G401.6 (cell line): ENCODE measurements at regions not wholly inside any gene's neighbourhood (a gene's known extent, or its start where the extent isn't known, plus 50 kb on each side); places are given as distances from the start of the nearest gene placed in this dataset.
"Not testable (repeated sequence)": the region's sequence is repeated elsewhere in the genome, so short reads cannot be mapped to it uniquely, and the experiment has no call there.

Source experiments
- FAIRE-seq: peaks from 2 replicates; lab custom pipeline; 2012; peaks lifted over from hg19 to GRCh38; lab: Jason Lieb, UNC

DNA sequence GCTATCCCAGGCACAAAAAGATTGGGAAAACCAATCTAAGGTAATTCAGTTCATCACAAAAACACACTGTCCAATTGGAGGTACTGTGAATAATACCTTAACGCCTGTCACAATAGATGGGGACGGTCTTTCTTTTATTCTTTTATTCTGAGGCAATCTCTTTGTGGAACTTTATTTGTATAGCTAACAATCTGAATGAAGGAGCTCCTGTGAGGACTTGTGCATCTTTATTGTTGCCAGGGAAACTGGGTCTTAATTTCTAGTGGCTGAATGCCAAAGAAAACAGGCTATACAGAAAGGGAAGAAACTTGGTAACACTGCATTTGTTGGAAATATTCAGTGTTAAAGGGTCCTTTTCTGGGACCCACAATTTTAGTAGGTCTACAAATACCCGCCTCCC lies 546.9 kb upstream of the C9orf72 start:
- FAIRE-seq, result no peak

- no peak for FAIRE-seq
Measured at GRCh38 chr9:28120626-28121025, 547.3 kb upstream of the C9orf72 start.

GRCh38 chr9:28121366-28121765 lies 548.1 kb upstream of the C9orf72 start:
- FAIRE-seq, result no peak

DNA sequence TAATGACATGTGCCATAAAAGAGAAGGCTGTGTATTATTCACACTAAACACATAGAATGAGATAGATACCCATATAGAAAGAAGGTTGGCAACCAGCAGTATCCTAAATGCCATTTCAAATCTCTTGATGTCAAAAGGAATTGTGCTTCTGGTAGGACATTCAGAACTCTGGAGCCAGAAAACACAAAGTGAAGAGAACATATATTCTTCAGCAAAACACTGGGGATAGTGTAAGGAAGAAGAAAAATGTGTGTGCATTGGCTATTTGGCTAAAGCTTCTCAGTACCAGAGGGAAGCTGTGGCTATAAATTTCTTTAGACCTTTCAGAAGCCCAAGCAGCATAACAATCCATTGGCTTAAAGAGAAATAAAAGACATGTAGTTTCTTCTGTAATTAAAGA lies 551.6 kb upstream of the C9orf72 start:
- FAIRE-seq, result no peak

DNA sequence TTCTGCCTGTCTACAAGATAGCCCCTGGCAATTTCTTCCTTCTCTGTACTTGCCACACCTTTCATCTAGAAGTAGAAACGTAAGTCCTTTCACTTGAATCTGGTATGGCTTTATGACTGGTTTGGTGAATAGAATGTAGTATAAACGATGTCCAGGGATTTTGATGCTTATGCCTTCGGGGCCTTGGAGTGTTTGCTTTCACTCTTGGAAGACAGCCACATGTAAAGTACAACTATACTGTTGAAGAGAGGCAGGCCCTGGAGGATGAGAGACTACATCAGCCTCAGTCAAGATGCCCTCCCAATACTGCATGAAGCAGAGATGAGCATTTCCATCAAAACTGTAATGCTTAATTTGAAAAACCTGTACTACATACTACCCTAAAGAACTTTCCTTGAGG lies 553.8 kb upstream of the C9orf72 start:
- no peak for FAIRE-seq

GRCh38 chr9:28134446-28134976 lies 561.2 kb upstream of the C9orf72 start:
- FAIRE-seq, result no peak

DNA sequence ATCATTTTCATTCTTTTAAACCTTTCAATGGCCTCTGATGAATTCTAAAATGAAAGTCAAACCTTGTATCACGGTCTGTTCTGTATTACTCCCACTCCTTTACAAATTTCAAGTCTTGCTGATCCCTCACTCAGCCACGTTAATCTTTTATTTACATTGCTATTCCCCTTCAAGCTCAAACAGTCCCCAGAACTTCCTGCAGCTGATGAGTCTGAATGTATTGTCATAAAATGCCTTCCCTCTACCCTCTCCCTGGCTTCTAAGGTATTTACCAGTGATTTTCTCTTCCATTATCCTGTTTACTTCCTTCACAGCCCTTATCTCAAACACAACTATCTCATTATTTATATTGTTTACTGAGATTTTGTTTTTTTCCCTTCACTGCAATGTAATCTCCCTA lies 562.3 kb upstream of the C9orf72 start:
- FAIRE-seq, result no peak

- no peak for FAIRE-seq
Measured at GRCh38 chr9:28136113-28136512, 562.8 kb upstream of the C9orf72 start.

- not testable (repeated sequence) for FAIRE-seq
Measured at GRCh38 chr9:28147430-28147829, 574.1 kb upstream of the C9orf72 start.

GRCh38 chr9:28147923-28148597 lies 574.8 kb upstream of the C9orf72 start:
- not testable (repeated sequence) for FAIRE-seq

GRCh38 chr9:28149361-28150050 lies 576.2 kb upstream of the C9orf72 start:
- not testable (repeated sequence) for FAIRE-seq

GRCh38 chr9:28155067-28155466 lies 581.8 kb upstream of the C9orf72 start:
- FAIRE-seq, result no peak

DNA sequence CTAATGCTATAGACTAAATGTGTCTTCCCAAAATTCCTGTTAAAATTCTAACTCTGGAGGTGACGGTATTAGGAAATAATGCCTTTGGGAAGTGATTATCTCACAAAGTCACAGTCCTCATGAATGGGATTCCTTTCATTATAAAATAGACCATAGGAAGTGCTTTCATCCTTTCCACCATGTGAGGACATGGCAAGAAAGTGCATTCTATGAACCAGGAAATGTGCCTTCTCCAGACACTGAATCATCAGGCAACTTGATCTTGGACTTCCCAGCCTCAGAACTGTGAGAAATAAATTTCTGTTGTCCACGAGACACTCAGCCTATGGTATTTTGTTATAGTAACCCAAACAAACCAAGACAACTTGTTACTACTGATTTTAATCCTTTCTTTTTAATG lies 582.4 kb upstream of the C9orf72 start:
- FAIRE-seq, result no peak

- FAIRE-seq, result no peak
Measured at GRCh38 chr9:28158451-28158850, 585.2 kb upstream of the C9orf72 start.

DNA sequence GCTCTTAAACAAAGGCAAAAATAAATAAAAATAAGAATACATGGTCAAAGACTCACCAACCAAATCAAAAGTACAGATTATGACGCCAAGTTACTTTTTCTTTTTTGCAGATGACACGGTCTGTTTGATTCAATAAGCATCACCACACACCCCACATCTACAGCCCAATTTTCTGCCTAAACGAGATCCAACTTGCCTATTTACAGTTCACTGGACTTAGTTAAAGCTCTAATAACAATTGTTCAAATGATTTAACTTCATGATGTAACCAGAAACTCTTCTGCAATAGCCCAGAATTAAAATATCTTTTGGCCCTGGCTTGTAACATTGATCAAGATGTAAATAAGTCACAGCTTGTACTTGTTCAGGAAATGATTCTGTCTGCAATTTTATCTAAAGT lies 590.3 kb upstream of the C9orf72 start:
- FAIRE-seq, result no peak

GRCh38 chr9:28166179-28166578 lies 592.9 kb upstream of the C9orf72 start:
- FAIRE-seq, result no peak

DNA sequence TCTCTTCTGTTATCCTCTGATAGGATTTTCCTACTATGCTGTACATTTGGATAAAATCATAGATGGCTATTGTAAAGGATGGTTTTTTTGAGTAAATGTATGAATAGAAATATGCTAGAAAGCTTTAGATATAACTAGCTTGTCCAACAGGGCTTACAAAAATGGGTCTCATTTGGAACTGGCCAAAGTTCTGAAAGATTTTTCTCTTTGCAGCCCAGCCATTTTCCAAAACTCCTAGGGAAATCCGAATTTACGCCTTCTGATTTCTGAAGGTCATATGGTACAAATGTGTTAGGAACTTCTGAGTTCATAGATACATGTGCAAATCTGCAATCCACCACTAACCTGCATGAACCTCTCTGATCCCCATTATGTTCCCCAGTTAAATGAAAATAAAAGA lies 603.9 kb upstream of the C9orf72 start:
- FAIRE-seq, result no peak

DNA sequence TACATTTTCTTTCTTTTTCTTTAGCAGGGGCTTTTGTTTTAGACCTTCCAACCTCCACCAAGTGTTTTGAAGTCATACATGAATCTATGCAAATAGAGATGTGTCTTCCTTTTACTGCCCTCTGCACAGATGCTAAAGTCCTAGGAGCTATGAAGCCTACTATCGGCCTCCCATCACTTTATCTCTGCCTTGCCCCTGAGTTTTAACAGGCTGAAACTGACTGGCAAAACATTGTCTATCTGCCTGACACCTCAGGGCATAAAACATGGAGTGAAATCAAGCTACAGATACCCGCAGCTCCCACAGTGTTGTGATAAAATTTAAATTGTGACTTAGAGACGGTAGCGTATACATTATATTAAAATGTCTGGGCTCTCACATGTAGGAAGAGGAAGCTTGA lies 604.6 kb upstream of the C9orf72 start:
- no peak for FAIRE-seq

GRCh38 chr9:28179893-28180292 lies 606.6 kb upstream of the C9orf72 start:
- no peak for FAIRE-seq

GRCh38 chr9:28190981-28191380 lies 617.7 kb upstream of the C9orf72 start:
- FAIRE-seq, result no peak

DNA sequence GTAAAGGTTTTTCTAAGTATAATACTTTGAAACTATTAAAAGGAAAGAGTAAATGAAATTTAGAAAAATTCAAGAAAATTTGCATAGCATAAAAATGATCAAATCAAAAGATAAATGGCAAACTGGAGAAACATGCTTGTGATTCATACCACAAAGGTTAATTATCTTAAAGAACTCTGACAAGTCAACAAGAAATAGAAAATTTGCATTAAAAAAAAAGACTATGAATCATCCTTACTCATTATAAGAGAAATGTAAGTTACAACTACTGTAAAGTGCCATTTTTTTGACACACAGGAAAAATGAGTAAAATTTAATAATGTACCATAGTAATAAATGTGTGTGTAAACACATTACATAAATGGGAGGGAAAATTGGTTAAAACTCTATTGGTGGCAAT lies 624.4 kb upstream of the C9orf72 start:
- FAIRE-seq, result no peak

- FAIRE-seq, result no peak
Measured at GRCh38 chr9:28203036-28203435, 629.8 kb upstream of the C9orf72 start.

DNA sequence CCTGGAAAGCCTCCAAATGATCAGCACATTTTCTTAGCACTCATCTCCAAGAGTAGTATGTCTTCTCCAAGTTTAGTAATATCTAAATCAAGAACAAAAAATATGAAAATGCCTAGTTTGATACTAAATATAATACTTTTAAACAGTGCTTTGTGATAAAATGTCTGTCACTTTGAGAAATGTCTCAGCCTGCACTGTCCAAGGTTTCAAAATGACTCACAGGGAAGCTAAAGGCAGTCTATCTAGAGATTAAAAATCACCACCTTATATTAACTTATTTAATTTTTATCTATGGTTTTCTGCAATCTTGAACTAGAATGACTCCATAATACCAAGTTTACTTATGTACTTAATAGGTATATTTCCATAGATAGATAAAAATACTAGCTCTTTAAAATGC lies 633.0 kb upstream of the C9orf72 start:
- FAIRE-seq, result no peak

- FAIRE-seq, result no peak
Measured at GRCh38 chr9:28207657-28208056, 634.4 kb upstream of the C9orf72 start.
